Endothelial cell of umbilical vein (primary cell): ENCODE measurements at regions not wholly inside any gene's neighbourhood (a gene's known extent, or its start where the extent isn't known, plus 50 kb on each side); places are given as distances from the start of the nearest gene placed in this dataset.

ENCODE experiments used
- POLR2A ChIP-seq: IDR thresholded peaks from 2 replicates; pipeline ENCODE4 v1.6.1; 2012; ENCODE audit warnings: low read depth, mild to moderate bottlenecking, control low read depth, low read length
- TF ChIP-seq, protein P1 (sequence below), 2 donors: IDR thresholded peaks; 1 replicate in 1 of 2; 2 replicates in 1 of 2; pipeline ENCODE4 v1.5.1; 2011; ENCODE audit warnings: low read length in 2 of 2, mild to moderate bottlenecking in 2 of 2, moderate library complexity in 2 of 2, control low read depth in 1 of 2, inconsistent platforms in 1 of 2, low read depth in 1 of 2; ENCODE audit not compliant: insufficient read depth in 1 of 2; ENCODE audit errors: extremely low read depth in 1 of 2

DNA sequence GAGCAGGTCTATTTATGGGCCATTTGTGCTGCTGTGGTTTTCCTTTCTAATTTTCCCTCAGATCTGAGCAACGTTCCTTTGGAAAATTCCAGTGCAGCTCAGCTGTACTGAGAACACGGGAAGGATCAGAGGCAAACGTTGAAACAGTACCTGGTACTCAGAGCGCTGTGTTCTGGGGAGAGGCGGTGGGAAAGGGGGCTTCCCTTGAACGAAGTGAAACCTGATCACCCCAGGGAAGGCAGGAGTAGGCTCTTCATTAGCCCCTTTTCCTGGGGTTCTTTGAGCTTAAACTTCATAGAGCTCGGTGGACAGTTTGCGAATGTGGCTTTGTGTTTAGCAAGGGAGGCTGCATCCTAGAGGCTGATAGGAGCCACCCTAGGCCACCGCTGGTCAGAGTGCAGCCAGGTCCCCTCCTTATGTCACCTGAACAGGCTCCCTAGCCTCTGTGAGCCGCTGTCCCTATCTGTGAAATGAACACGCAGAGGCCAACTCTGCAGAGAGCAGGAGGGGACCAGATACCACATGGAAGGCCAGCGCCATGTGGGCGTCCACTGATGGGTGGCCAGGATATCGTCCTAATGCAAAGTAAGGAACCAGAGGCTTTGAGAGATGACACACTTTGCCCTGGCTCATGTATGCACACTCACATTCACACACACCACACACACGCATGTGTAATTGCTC, 1464.8 kb downstream of the BRD1 start:
- TF ChIP-seq, protein P1, sequence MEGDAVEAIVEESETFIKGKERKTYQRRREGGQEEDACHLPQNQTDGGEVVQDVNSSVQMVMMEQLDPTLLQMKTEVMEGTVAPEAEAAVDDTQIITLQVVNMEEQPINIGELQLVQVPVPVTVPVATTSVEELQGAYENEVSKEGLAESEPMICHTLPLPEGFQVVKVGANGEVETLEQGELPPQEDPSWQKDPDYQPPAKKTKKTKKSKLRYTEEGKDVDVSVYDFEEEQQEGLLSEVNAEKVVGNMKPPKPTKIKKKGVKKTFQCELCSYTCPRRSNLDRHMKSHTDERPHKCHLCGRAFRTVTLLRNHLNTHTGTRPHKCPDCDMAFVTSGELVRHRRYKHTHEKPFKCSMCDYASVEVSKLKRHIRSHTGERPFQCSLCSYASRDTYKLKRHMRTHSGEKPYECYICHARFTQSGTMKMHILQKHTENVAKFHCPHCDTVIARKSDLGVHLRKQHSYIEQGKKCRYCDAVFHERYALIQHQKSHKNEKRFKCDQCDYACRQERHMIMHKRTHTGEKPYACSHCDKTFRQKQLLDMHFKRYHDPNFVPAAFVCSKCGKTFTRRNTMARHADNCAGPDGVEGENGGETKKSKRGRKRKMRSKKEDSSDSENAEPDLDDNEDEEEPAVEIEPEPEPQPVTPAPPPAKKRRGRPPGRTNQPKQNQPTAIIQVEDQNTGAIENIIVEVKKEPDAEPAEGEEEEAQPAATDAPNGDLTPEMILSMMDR (IDR thresholded peaks at IDR 0.05; ENCODE audit: extremely low read depth in 1 of 2, insufficient read depth in 1 of 2, low read depth in 1 of 2, low read length in 2 of 2): no peak
- TF ChIP-seq POLR2A: no peak
